Cerebellar nuclear complex (tissue), 1 donor: ENCODE measurements at regions not wholly inside any gene's neighbourhood (a gene's known extent, or its start where the extent isn't known, plus 50 kb on each side); places are given as distances from the start of the nearest gene placed in this dataset.
"Not testable (repeated sequence)": the region's sequence is repeated elsewhere in the genome, so short reads cannot be mapped to it uniquely, and the experiment has no call there.

Experiments
- DNase-seq, 2 experiments: peaks; one replicate each; lab custom pipeline; 2025; lab: John Stamatoyannopoulos, UW

GRCh38 chr17:77819497-77819896 is 139.0 kb upstream of the TNRC6C start:
- DNase-seq = no peak

GRCh38 chr17:77821114-77821513 is 137.4 kb upstream of the TNRC6C start:
- DNase-seq = no peak

GRCh38 chr17:77822302-77823030 is 136.0 kb upstream of the TNRC6C start:
- no peak for DNase-seq

GRCh38 chr17:77824102-77824779 is 134.3 kb upstream of the TNRC6C start:
- DNase-seq = no peak

GRCh38 chr17:77824780-77825280 is 133.7 kb upstream of the TNRC6C start:
- no peak for DNase-seq

GRCh38 chr17:77825621-77826020 is 132.9 kb upstream of the TNRC6C start:
- DNase-seq = no peak

GRCh38 chr17:77826132-77826873 is 132.2 kb upstream of the TNRC6C start:
- no peak for DNase-seq

- DNase-seq = no peak
These were observed 131.5 kb upstream of the TNRC6C start for GRCh38 chr17:77827039-77827438.

GRCh38 chr17:77827511-77827910 is 131.0 kb upstream of the TNRC6C start:
- no peak for DNase-seq

GRCh38 chr17:77828749-77829539 is 129.6 kb upstream of the TNRC6C start:
- DNase-seq = no peak

- no peak for DNase-seq
These were observed 128.4 kb upstream of the TNRC6C start for GRCh38 chr17:77829843-77830799.

- no peak for DNase-seq
These were observed 127.6 kb upstream of the TNRC6C start for GRCh38 chr17:77830816-77831473.

GRCh38 chr17:77831474-77832179 is 126.9 kb upstream of the TNRC6C start:
- no peak for DNase-seq

- no peak for DNase-seq
These were observed 126.3 kb upstream of the TNRC6C start for GRCh38 chr17:77832180-77832560.

- DNase-seq = no peak
These were observed 124.7 kb upstream of the TNRC6C start for GRCh38 chr17:77833769-77834168.

GRCh38 chr17:77834170-77835115 is 124.1 kb upstream of the TNRC6C start:
- no peak for DNase-seq

- DNase-seq = no peak
These were observed 121.9 kb upstream of the TNRC6C start for GRCh38 chr17:77836557-77837041.

GRCh38 chr17:77837072-77837471 is 121.4 kb upstream of the TNRC6C start:
- DNase-seq = not testable (repeated sequence)
